ENCODE measurements at regions not wholly inside any gene's neighbourhood (a gene's known extent, or its start where the extent isn't known, plus 50 kb on each side); places are given as distances from the start of the nearest gene placed in this dataset.

DNA sequence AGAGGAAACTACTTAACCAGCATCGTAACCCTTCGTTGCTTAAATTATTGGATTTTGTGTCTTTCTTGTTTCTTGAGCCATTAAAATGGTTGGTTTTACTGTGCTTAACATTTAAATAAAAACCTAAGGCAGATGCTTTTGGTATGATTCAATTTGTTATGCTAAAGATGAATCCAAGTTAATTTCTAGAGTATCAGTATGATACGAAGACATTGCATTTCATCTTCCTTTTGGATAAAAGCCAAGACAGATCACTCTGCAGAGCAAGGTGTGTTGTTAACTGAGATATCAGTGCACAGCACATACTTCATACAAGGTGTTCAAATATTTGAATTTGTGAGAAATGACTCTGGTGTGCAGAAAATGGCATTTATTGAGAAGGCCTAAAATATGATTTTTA lies 480.5 kb downstream of the PCNX1 start:
- no peak overlapping the region for H3K23ac ChIP-seq (ENCODE audit: low read depth, low read length)
- no peak overlapping the region for H4K8ac ChIP-seq (ENCODE audit: low read depth in 2 of 2, low read length in 2 of 2)
- no peak for ATAC-seq (ENCODE audit: low read depth)
- no peak overlapping the region for H3K18ac ChIP-seq (ENCODE audit: low read depth, low read length)
- H3K79me1 ChIP-seq (ENCODE audit: low read depth in 1 of 2, low read length in 2 of 2) = peaks cover 28 to 66% of the 10 kb centered on the region in 2 experiments
- no peak overlapping the region for H2BK120ac ChIP-seq (ENCODE audit: low read depth, low read length)
- H4K5ac ChIP-seq (ENCODE audit: low read depth, low read length) = no peak overlapping the region
- H3K56ac ChIP-seq (ENCODE audit: extremely low read depth, insufficient read depth, low read length) = no peak overlapping the region
- DNase-seq = no peak
- CTCF ChIA-PET = no interaction called here
- H3K9ac ChIP-seq (ENCODE audit: low read depth, low read length) = no peak overlapping the region
- no peak for TF ChIP-seq FOS (IDR thresholded peaks at IDR 0.05; ENCODE audit: low read depth, low read length)
- no peak for TF ChIP-seq POLR2A (IDR thresholded peaks at IDR 0.05; ENCODE audit: low read depth, low read length)
- TF ChIP-seq CHD1 (IDR thresholded peaks at IDR 0.05; ENCODE audit: low read depth, low read length) = no peak
- TF ChIP-seq, protein P1, sequence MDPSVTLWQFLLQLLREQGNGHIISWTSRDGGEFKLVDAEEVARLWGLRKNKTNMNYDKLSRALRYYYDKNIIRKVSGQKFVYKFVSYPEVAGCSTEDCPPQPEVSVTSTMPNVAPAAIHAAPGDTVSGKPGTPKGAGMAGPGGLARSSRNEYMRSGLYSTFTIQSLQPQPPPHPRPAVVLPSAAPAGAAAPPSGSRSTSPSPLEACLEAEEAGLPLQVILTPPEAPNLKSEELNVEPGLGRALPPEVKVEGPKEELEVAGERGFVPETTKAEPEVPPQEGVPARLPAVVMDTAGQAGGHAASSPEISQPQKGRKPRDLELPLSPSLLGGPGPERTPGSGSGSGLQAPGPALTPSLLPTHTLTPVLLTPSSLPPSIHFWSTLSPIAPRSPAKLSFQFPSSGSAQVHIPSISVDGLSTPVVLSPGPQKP (IDR thresholded peaks at IDR 0.05; ENCODE audit: borderline replicate concordance, low read depth, low read length) = no peak
- no peak for TF ChIP-seq CEBPB (IDR thresholded peaks at IDR 0.05; ENCODE audit: low read depth, low read length)
- TF ChIP-seq RFX5 (IDR thresholded peaks at IDR 0.05; ENCODE audit: low read depth, low read length) = no peak
- TF ChIP-seq, protein P2, sequence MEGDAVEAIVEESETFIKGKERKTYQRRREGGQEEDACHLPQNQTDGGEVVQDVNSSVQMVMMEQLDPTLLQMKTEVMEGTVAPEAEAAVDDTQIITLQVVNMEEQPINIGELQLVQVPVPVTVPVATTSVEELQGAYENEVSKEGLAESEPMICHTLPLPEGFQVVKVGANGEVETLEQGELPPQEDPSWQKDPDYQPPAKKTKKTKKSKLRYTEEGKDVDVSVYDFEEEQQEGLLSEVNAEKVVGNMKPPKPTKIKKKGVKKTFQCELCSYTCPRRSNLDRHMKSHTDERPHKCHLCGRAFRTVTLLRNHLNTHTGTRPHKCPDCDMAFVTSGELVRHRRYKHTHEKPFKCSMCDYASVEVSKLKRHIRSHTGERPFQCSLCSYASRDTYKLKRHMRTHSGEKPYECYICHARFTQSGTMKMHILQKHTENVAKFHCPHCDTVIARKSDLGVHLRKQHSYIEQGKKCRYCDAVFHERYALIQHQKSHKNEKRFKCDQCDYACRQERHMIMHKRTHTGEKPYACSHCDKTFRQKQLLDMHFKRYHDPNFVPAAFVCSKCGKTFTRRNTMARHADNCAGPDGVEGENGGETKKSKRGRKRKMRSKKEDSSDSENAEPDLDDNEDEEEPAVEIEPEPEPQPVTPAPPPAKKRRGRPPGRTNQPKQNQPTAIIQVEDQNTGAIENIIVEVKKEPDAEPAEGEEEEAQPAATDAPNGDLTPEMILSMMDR (conservative IDR thresholded peaks at IDR 0.05; ENCODE audit: low read depth, low read length) = no peak
- no peak for TF ChIP-seq MXI1 (IDR thresholded peaks at IDR 0.05; ENCODE audit: borderline replicate concordance, low read depth, low read length)
- no peak for TF ChIP-seq RAD21 (IDR thresholded peaks at IDR 0.05; ENCODE audit: low read length)
- no peak for TF ChIP-seq BHLHE40 (IDR thresholded peaks at IDR 0.05; ENCODE audit: low read depth, low read length)
- no peak for TF ChIP-seq MAZ (IDR thresholded peaks at IDR 0.05; ENCODE audit: borderline replicate concordance, low read depth, low read length)
- no peak for TF ChIP-seq NFE2L2 (IDR thresholded peaks at IDR 0.05; ENCODE audit: low read depth, low read length)
- no peak for TF ChIP-seq MAFK (IDR thresholded peaks at IDR 0.05; ENCODE audit: low read depth, low read length)
- TF ChIP-seq, protein P3, sequence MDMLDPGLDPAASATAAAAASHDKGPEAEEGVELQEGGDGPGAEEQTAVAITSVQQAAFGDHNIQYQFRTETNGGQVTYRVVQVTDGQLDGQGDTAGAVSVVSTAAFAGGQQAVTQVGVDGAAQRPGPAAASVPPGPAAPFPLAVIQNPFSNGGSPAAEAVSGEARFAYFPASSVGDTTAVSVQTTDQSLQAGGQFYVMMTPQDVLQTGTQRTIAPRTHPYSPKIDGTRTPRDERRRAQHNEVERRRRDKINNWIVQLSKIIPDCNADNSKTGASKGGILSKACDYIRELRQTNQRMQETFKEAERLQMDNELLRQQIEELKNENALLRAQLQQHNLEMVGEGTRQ (IDR thresholded peaks at IDR 0.05; ENCODE audit: low read depth, low read length) = no peak
- TF ChIP-seq SMC3 (IDR thresholded peaks at IDR 0.05; ENCODE audit: low read depth, low read length) = no peak
- no peak for TF ChIP-seq RCOR1 (IDR thresholded peaks at IDR 0.05; ENCODE audit: insufficient replicate concordance, low read length)
- no peak overlapping the region for H2BK5ac ChIP-seq (ENCODE audit: low read depth, low read length, poor library complexity, severe bottlenecking)
- intact Hi-C loops (cut with micrococcal nuclease) (loop anchor here (10.0 kb wide), 1 partner anchor 467 kb away; no protein-coding TSS in a partner anchor), dilution Hi-C loops (cut with HindIII; ENCODE audit: low sequenced_read_pairs, unreplicated experiment) (no loop called here), in situ Hi-C loops (cut with MboI; ENCODE audit: low sequenced_read_pairs) (no loop called here)
- H3K9me1 ChIP-seq (ENCODE audit: insufficient read depth, low read length) = peaks cover 4% of the 10 kb centered on the region; the same call in 1 of the 2 replicates
- H3K4me1 ChIP-seq (ENCODE audit: control insufficient read depth, insufficient read depth, low read length) = peaks cover 2% of the 10 kb centered on the region; the same call in 1 of the 2 replicates
- H3K4me3 ChIP-seq (ENCODE audit: insufficient read depth, low read depth, low read length) = no peak overlapping the region
- no TSS peak for BruUV-seq (replicated peaks)
- no peaks in the 10 kb centered on the region for H3K27me3 ChIP-seq (ENCODE audit: control insufficient read depth, insufficient read depth, low read length)
- H3K4me2 ChIP-seq (ENCODE audit: low read depth, low read length) = no peak overlapping the region
- H3K14ac ChIP-seq (replicated peaks; ENCODE audit: low read depth, low read length) = no peak overlapping the region
- H2AK9ac ChIP-seq (replicated peaks; ENCODE audit: low read depth, low read length, poor library complexity) = no peak overlapping the region
- H3K4ac ChIP-seq (ENCODE audit: low read depth, low read length) = no peak overlapping the region
- no peak overlapping the region for H2AK5ac ChIP-seq (ENCODE audit: low read depth, low read length)
- H2BK15ac ChIP-seq (ENCODE audit: low read depth, low read length) = no peak overlapping the region
- no peak overlapping the region for H2AFZ ChIP-seq (replicated peaks; ENCODE audit: low read length, poor library complexity)
- H4K20me1 ChIP-seq (ENCODE audit: insufficient read depth, low read length) = peaks cover 3% of the 10 kb centered on the region; the same call in 1 of the 2 replicates
- no peak overlapping the region for H4K91ac ChIP-seq (ENCODE audit: insufficient read depth, low read depth, low read length)
- H3K36me3 ChIP-seq (ENCODE audit: control insufficient read depth, insufficient read depth, low read length) = no peaks in the 10 kb centered on the region; the same call in 1 of the 2 replicates
- no peaks in the 10 kb centered on the region for H3K9me3 ChIP-seq (ENCODE audit: control insufficient read depth, insufficient read depth, low read length)
- no CpG with 5 or more reads among the region's 3 CpGs for WGBS, 2 experiments (ENCODE audit: extremely low coverage in 2 of 2, insufficient read length in 1 of 2)
- no peak overlapping the region for H2BK20ac ChIP-seq (ENCODE audit: low read depth, low read length)
- POLR2A ChIA-PET (ENCODE audit: unreplicated experiment) = no interaction called here
- H3K27ac ChIP-seq (ENCODE audit: insufficient read depth, low read length) = no peak overlapping the region
